ENCODE measurements at regions not wholly inside any gene's neighbourhood (a gene's known extent, or its start where the extent isn't known, plus 50 kb on each side); places are given as distances from the start of the nearest gene placed in this dataset.

GRCh38 chr1:199954699-199955098 is 72.8 kb upstream of the NR5A2 start:
- DNase-seq: no peak

- no peak for DNase-seq
These were observed 72.3 kb upstream of the NR5A2 start for GRCh38 chr1:199955235-199955634.

GRCh38 chr1:199956005-199956404 is 71.5 kb upstream of the NR5A2 start:
- no peak for DNase-seq

GRCh38 chr1:199959033-199959774 is 68.3 kb upstream of the NR5A2 start:
- DNase-seq: no peak

- DNase-seq: no peak
These were observed 67.8 kb upstream of the NR5A2 start for GRCh38 chr1:199959775-199960110.

GRCh38 chr1:199970125-199970524 is 57.4 kb upstream of the NR5A2 start:
- no peak for DNase-seq

- DNase-seq: no peak
These were observed 50.9 kb upstream of the NR5A2 start for GRCh38 chr1:199976496-199977144.
